Liver (tissue), 3 donors: ENCODE measurements at regions not wholly inside any gene's neighbourhood (a gene's known extent, or its start where the extent isn't known, plus 50 kb on each side); places are given as distances from the start of the nearest gene placed in this dataset.

Experiments used
- ATF3 ChIP-seq: IDR thresholded peaks from 2 replicates; pipeline ENCODE4 v1.6.1; 2016; ENCODE audit warnings: antibody characterized with exemption
- CTCF ChIP-seq: fragments of 150-350 bp; IDR thresholded peaks from 2 replicates; pipeline ENCODE4 v1.5.1; 2017; ENCODE audit warnings: improper control_type of control experiment, low read depth, low read length; ENCODE audit not compliant: missing input control
- FOXA2 ChIP-seq: IDR thresholded peaks from 2 replicates; pipeline ENCODE4 v1.6.1; 2016; ENCODE audit warnings: antibody characterized with exemption
- GABPA ChIP-seq, 2 donors: IDR thresholded peaks in 1 of 2; conservative IDR thresholded peaks in 1 of 2; 2 replicates each; pipeline ENCODE4 v1.6.1; 2016; ENCODE audit warnings: antibody characterized with exemption in 2 of 2, mild to moderate bottlenecking in 1 of 2, moderate library complexity in 1 of 2
- JUND ChIP-seq, 2 donors: IDR thresholded peaks; 2 replicates each; pipeline ENCODE4 v1.6.1; 2016; ENCODE audit warnings: antibody characterized with exemption in 2 of 2
- NR2F2 ChIP-seq: IDR thresholded peaks from 2 replicates; pipeline ENCODE4 v1.6.1; 2016; ENCODE audit warnings: antibody characterized with exemption
- RAD21 ChIP-seq, 2 donors: IDR thresholded peaks; 2 replicates each; pipeline ENCODE4 v1.6.1; 2016; ENCODE audit warnings: antibody characterized with exemption in 2 of 2, mild to moderate bottlenecking in 2 of 2
- REST ChIP-seq: IDR thresholded peaks from 2 replicates; pipeline ENCODE4 v1.6.1; 2016; ENCODE audit warnings: antibody characterized with exemption, mild to moderate bottlenecking
- RXRA ChIP-seq, 2 donors: IDR thresholded peaks; 2 replicates each; pipeline ENCODE4 v1.6.1; 2017 to 2018; ENCODE audit warnings: antibody characterized with exemption in 2 of 2, mild to moderate bottlenecking in 1 of 2
- SP1 ChIP-seq: IDR thresholded peaks from 2 replicates; pipeline ENCODE4 v1.6.1; 2018; ENCODE audit warnings: antibody characterized with exemption, mild to moderate bottlenecking
- TAF1 ChIP-seq: conservative IDR thresholded peaks from 2 replicates; pipeline ENCODE4 v1.6.1; 2016; ENCODE audit warnings: antibody characterized with exemption, mild to moderate bottlenecking
- YY1 ChIP-seq: IDR thresholded peaks from 2 replicates; pipeline ENCODE4 v1.6.1; 2016; ENCODE audit warnings: antibody characterized with exemption, mild to moderate bottlenecking
- ZBTB33 ChIP-seq: IDR thresholded peaks from 2 replicates; pipeline ENCODE4 v1.6.1; 2016; ENCODE audit warnings: antibody characterized with exemption
- TF ChIP-seq, protein P1 (sequence below): IDR thresholded peaks from 2 replicates; pipeline ENCODE4 v1.6.1; 2016; ENCODE audit warnings: antibody characterized with exemption
- donor health status: healthy.
- donor health status: healthy.

- TF ChIP-seq CTCF (no peak), TAF1 (no peak), GABPA (IDR thresholded peaks at IDR 0.05 in 1 of 2, conservative IDR thresholded peaks at IDR 0.05 in 1 of 2) (no peak), SP1 (no peak), REST (no peak), ZBTB33 (no peak), YY1 (no peak), FOXA2 (no peak), JUND (IDR thresholded peaks at IDR 0.05) (no peak), RXRA (IDR thresholded peaks at IDR 0.05) (no peak), RAD21 (IDR thresholded peaks at IDR 0.05) (no peak), NR2F2 (no peak), ATF3 (no peak)
- TF ChIP-seq, protein P1, sequence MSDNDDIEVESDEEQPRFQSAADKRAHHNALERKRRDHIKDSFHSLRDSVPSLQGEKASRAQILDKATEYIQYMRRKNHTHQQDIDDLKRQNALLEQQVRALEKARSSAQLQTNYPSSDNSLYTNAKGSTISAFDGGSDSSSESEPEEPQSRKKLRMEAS, result no peak
Observed at GRCh38 chr2:107349329-107349728, 463.4 kb upstream of the ST6GAL2 start.
